ENCODE measurements at regions not wholly inside any gene's neighbourhood (a gene's known extent, or its start where the extent isn't known, plus 50 kb on each side); places are given as distances from the start of the nearest gene placed in this dataset.
A peak's percentile ranks its signal among the peaks of the same experiment; 100 is the strongest.

DNA sequence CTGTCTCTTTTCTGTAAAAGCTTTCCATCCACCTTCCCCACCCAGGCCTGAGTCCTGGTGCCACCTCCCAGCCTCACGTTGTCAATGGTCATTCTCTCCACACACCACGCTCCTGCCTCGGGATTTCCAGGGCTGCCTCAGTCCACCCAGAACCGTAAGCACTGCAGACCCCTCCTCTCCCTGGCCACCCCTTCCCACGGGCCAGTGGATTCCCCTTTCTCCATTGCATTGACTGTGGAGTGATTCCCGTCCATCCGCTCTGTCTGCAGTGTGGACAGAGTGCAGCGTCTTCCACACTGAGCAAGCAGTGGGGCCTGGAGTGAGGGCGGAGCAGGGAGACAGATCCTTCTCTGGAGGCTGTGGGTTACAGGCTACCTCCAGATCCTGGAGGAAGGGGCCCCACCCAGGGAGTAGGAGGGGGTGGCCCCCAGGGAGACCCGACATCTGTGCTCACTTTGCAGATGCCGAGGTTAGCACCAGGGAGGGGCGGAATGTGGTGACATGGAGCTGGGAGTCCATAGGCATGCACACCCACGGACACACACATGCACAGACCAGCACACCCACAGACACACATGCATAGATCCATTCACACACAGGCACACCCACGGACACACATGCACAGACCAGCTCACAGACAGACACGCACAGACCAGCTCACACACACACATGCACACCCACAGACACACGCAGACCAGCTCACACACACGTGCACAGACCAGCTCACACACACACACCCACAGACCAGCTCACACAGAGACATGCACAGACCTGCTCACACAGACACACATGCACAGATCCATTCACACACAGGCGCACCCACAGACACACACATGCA lies 109.6 kb upstream of the B3GAT1 start:
- peak; percentile 8 for DNase-seq

DNA sequence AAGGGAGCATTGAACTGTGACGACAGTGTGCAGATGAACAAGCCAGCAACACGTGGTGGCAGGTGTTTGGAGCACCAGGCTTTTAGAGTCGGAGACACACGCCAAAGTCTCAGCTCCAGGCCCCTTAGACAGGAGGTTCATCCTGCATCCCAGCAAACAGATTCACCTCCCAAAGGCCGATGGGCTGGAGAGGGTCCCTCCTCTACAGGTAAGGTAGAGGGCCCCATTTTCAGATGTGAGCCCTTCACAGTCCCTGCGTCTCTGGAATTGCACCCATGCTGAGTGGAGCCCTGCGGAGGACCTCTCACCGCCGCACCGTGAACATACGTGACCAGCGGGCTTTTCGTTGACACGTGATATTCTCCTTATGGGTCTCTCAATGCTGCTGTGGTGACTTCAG lies 109.0 kb upstream of the B3GAT1 start:
- DNase-seq: no peak

DNA sequence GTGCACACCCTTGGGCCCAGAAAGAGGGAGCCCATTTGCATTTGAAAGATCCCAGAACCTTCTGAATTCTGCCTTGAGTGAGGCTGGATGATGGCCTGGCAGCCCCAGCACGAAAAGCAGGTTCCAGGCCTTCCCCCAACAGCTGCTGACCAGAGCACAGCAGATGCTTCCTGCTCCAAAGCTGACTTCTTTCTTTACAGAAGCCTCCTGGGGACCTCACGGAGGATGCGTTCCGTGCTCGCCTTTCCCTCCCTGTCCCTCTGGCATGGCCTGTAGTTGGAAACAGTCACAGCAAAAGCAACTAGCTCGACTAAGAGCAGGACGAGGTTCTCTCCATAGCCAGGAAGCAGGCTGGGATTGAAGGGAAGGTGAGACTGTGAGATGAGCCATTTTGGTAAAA lies 107.7 kb upstream of the B3GAT1 start:
- DNase-seq: no peak

DNA sequence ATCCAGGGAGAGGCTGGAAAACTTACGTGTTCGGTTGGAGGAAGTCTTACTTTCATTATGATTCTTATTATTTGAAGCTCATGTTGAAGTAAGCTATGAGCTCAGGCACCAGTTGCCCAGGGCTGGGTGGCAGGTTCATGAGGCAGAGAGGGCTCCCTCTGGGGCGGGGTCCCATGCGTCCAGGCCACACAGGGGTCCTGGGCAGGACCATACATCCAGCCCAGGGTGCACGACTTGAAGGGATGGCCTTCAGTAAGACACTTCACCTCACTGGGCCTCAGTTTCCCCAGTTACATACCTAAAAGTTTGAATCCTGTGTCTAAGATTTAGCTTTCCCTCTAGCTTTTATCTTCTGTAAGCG lies 107.3 kb upstream of the B3GAT1 start:
- no peak for DNase-seq

DNA sequence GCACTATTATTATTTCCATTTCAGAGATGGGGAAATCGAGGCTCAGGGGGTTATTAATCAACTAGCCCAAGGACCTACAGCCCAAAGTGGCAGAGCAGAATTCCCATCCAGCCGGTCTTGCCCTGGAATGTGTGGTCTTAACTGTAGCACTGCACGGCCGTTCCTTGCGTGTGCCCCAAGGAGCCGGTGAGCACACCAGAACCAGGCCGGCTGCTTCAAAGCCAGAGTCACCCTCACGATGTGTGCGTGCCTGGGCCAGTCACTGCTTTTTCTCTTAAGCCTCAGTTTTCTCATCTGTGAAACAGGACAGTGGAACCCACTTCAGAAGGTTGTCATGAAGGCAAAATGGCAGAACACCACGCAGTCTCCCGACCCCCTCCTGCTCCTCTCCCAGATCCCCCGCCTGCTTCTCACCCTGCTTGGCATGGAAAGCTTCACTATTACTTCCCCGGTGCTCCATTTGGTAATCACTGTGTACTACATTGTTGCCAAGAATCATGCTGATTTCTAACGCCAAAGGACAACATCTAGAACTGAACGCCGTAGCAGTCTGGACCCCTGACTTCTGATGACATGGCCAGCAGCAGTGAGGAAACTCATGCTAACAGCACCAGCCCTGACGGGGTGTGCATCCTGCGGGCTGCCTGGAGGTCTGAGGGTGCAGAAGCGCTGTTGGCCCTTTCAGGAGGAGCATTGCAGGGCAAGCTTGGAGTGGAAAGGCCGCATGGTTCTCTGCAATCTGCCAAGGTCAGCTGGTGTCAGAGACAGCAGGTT lies 106.8 kb upstream of the B3GAT1 start:
- DNase-seq: no peak

DNA sequence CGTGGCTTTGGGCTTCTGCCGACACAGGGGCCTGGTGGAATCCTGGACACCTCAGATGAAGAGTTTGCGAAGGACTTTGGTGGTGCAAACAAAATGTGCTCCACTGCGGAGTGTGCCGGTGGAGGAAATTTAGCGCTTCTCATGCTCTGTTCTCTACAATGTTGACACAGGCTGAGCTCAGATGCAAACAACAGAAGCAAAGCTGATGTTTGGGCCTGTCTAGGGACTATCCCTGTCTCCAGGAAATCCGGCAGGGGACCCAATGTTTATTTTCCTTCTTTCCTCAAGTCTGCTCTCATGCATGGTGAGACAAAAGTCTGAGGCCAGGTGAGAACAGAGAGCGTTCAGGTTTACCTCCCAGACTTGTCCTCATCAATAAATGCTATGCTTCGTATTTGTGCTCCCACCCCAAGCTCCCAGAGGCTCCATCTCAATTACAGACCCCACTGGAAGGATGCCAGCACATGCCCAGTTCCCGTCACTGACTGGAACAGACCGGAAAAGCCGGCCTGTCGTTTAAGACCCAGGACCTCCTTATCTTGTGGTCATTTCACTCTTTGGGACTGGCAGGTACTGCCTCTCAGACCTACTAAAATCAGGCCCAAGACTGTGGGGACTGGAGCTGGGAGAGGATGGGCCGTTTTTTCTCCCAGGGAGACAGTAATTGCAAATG lies 105.7 kb upstream of the B3GAT1 start:
- no peak for DNase-seq

DNA sequence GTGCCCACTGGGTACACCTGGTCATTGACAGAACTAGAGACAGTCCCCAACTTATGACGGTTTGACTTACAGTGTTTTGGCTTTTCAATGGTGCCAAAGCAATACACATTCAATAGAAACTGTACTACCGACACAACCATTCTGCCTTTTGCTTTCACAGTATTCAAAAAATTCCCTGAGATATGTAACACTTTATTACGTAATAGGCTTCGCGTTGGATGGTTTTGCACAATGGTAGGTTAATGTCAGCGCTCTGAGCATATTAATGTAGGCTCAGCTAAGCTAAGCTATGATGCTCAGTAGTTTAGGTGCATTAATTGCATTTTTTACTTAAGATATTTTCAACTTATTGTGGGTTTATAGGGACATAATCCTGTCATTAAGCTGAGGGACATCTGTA lies 105.1 kb upstream of the B3GAT1 start:
- DNase-seq: no peak

DNA sequence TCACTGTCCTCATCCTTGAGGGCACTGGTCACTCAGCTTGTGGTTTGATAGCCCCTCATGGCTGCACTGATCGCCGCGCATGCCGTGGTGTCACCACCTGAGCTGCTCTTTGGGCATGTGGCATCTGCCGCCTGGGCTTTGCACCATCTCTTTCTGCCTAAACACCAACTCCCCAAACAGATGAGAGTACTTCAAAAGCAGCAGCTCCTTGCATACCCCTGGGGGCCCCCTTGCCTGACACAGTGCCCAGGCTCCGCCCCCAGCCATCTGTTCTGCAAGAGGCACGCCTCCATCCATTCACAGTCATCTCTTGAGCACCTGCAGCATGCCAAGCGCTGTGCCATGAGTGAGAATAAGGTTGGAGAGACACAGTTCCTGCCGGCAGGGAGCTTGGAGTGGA lies 104.5 kb upstream of the B3GAT1 start:
- peak; percentile 83 for DNase-seq

DNA sequence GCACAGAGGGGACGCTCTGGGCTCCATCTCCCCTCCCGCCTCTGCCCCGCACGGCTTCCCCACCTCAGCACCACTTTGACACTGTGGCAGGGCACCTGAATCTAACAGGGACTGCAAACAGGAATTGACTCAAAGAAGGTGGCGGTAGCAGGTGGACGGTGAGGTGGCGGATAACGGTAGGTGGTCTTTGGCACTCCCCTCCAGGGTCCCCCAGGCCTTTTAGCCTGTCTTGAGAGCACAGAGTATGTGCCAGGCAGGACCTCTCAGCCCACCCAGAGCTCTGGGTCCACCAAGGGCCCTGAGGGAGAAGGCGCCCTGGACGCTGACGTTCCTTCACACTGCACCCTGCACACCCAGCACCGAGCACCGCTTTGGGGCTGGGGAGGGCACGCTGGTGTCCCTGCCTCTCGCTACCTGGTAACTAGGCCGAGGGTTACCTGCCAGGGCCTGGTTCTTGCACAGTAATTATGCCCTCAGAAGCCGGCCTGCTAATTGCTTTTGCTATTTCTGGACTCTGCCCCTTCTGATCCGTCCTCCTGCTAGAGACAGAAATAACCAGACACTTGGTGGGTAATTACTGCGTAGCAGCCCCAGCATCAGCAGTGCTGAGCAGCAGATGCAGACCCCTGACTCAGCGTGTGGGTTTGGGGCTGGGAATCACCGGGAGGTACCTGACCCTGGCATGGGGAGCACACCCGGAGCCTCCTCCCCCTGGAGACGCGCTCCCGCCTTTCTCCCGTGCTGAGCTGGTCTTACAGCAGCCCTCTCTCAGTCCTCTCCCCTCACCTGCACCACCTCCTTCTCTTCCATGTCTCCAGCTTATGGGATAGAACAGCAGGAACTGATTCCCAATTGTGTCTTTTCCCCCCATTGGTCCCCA lies 103.3 kb upstream of the B3GAT1 start:
- peak; percentile 24 for DNase-seq

DNA sequence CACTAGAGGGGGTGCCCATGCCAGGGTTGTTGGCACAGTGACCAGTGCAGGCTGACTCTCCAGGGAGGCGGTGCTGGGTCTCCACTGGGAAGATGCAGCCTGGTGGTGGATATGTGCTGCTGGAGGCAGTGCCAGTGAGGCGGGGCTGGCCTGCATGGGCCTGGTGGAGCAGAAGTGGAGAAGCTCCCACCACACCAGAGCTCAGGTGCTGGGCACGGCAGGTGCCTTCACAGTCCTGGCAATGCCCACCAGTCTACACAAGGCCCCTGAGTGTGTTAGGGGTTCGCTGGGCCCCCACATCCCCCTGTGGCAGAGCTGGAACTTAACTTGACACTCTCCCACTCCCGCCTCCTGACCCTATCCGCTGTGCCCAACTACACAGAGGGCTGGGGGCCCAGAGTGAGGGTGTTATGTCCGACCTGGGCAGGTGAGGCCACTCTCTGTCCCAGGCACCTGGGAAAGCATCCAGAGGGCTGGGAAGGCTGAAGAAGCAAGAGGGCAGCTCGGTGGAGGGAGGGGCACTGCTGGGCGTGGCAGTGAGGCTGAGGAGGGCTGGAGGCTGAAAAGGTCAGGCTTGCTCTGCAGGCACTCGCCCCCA lies 102.4 kb upstream of the B3GAT1 start:
- no peak for DNase-seq

DNA sequence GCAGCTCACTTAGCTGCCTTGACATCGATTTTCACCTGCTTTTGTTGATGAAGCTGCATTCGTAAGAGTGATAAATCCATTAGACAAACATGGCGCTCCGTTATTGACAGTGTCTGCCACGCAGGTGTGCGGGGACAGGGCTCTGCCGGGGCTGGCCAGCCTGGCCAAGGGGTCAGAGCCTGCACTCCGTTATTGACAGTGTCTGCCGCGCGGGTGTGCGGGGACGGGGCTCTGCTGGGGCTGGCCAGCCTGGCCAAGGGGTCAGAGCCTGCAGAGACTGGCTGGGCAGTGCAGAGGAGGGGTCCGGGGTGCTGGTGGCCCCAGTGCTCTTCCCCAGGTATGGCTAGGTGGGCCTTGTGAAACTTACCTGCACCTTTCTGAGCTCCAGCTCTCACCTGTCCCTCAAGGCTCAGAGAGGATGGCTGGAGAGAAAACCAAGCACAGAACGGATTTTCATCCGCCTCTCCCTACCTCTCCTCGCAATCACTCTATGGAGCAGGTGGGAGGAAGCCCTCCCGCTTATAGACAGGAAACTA lies 101.6 kb upstream of the B3GAT1 start:
- DNase-seq: no peak

DNA sequence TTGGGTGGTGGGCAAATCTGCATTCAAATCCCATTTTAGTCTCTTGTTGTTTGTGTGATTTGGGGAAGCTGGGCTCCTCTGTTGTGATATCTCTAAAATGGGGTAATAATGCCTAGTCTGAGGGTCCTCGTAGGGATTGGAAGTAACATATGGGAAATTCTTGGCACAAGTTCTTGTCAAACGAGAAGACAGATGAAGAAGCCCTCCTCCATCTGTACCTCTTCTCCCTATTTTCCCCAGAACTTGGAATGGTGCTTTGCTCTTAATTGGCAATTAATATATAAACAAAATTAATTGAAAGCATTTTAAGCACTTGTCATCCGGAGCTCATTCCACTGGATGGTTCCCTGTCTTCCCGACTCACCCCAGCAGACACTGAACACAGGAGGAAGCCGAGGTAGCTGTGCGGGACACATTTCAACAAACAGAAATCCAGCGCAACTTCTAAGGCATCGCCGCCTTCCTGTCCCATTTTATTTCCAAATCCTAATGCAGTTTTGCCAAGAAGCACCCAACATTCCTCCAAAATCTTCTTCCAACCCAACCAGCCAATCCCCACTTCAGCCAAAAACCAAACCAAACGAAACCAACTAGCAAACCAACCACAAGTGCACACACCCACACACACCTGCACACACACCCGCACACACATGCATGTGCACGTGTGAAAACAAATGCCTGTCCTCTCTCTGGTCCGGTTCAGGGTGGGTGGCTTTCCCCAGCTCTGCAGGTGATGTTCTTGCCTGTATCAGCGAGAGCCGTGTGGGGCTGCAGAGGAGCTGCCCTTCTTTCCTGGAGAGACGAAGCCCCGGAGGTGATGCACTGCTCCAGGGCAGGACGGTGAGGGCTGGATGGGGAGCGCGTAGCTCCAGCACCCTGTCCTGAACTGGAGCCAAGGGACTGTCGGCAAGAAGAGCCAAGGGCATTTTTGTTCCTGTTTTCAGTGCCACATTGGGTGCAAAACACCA lies 100.8 kb upstream of the B3GAT1 start:
- DNase-seq: no peak

DNA sequence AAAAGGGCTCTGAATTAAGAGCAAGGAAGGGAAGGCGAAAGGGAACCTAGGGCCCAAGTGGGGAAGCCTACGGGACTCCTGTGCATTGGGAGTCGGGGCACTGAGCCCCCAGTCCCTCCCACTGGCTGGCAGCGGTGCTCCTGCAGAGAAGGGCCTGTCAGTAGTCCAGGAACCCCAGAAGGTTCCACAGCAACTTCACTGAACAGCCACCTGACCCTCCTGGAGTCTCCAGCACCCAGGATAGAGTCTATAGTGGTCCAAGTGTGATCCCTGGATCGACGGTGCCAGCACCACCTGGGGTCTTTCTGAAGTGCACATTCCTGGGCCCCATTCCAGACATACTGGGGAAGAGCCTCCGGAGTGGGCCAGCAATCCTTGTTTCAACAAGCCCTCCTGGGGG lies 100.0 kb upstream of the B3GAT1 start:
- no peak for DNase-seq

DNA sequence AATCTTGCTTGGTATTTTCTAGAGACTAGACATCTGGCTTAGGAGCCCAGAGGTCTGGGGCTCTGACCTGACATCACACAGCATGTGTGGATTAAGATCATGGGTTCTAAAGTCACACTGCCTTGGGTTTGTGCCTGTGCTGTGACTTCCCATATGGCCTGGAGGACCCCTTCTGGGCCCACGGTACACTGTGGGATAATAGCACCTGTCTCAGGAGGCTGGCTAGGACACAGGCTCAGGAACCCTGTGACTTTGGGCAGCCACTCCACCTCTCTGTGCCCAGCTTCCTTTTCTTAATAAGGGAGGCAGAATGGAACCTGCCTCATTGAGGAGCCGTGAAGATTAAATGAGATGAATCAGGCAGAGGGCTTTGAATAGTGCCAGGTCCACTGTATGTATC lies 99.2 kb upstream of the B3GAT1 start:
- DNase-seq: no peak

DNA sequence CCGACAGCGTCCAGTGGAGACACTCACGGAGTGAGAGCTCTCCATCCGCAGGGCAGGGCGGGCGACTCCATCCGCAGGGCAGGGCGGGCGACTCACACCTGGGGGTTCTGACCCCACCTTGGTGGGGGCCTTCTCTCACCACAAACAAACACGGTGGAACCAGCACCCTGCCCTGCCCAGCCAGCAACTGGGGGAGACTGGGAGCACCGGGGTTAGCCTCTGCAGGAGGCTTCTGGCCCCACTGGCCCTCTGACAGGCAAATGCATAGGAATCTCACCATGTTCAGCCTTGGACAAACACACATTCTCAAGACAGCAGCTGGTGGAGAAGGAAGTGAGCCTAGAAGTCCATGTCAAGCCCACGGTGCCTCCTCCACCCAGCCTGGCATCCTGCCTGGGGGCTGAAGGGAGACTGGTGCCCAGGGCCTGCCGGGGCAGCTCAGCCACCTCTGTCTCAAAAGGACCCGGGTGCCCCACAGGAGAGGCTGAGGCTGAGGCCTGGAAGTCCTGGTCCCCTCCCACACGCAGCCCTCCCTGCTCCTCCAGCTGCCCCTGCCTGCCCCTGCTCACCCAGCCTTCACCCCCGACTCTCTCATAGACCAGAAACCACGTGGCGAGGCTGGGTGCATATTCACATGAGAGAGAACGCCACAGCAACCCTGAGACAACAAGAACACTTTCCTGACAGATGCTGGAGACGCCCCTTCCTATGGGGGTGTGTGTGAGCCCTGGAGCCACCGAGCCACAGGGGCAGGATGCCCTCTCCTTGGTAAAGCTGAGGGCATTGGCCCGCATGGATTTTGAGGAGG lies 98.4 kb upstream of the B3GAT1 start:
- no peak for DNase-seq

DNA sequence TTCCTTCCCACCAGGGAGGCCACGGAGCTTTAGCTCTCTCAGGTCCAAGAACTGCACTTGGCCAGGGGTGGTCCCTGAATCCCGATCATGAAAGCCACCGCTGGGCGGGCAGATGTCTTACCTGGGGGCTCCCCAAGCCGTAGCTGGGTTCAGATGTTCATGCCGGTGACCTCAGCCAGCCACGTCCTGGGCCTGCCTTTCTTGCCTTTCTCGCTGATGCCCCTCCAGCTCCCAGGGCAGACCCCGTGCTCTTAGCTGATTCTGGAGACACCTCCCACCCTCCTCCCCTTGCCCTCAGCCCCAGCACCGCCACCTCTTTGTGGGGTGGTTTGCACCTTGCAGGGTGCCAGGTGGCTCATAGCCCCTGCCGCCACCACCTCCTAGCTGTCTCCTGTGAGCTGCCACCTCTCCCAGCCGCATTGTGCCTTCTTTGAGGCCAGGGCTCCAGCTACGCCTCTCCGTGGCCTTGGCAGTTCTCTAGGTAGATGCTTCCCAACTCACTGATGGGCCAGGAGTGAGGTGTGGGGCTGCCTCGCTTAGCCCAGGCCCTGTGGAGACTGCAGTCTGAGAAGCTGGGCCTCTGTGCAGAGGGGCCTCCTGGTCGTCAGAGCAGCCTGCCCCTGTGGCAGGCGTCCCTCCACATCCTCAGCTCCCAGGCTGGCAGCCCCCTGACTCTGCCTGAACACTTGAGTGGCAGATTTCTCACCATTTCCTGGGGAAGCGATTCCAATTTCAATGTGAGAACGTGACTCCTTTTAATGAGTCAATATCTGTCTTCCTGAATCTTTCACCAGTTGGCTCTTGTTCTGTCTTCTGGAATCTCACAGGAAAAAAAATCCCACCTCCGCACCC lies 97.6 kb upstream of the B3GAT1 start:
- DNase-seq: no peak

DNA sequence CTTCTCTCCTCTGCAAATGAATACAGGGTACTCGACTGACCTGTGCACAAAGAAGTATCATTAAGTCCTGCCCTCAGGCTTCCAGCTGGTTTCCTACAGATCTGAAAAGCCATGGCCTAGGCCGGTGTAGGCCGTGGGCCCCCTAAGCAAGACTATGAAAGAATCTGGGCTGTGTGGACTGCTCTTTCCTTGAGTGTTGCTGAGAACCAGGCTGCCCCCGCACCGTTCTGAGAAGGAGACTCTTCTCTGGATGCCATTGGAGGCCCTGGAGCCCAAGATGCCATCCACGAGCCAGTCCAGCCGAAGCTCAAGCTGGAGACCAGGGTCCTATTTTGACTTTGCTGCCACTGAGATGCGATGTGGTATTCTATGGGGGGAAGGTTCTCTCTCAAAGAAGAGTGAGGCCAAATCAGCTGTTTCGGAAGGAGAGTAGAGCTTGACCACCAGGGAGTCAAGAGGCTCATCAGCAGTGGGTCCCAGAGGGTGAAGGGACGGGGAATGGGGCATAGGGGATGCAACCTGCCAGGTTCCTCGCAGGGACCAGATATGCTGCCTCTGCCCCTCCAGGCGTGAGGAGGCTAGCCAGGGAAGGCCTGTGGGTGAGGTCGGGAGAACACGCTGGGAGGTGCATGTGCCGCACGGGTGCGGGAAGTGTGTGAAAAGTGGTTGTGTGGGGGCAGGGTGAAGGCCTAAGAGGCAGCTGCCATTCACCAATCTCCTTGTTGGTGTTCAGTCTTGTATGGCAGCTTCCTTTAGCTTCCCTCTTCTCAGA lies 96.4 kb upstream of the B3GAT1 start:
- no peak for DNase-seq

DNA sequence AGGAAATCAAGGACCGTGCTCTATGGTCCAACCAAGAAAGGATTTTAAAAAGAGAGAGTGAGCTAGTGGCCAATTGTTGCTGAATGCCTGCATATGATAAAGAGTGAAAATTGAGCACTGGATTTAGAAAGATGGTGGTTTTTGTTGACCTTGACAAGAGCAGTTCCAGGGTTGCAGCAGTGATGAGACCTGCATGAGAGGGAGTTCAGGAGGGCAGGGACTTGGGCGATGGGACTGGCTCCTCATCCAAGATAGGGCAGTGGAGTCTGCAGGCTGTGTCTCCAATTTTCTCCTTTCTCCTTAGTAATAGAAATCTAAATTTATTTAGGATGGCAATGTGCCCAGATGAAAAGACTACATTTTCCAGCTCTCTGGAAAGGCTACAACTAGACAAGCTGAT lies 94.0 kb upstream of the B3GAT1 start:
- DNase-seq: no peak
